NCI-H82 treated with DMSO at 0.1 percent for 48 hours (cell line): ENCODE measurements at regions not wholly inside any gene's neighbourhood (a gene's known extent, or its start where the extent isn't known, plus 50 kb on each side); places are given as distances from the start of the nearest gene placed in this dataset.

Source experiments
- DNase-seq: peaks from one replicate; lab custom pipeline; 2025; ENCODE audit not compliant: unreplicated experiment; lab: John Stamatoyannopoulos, UW

DNA sequence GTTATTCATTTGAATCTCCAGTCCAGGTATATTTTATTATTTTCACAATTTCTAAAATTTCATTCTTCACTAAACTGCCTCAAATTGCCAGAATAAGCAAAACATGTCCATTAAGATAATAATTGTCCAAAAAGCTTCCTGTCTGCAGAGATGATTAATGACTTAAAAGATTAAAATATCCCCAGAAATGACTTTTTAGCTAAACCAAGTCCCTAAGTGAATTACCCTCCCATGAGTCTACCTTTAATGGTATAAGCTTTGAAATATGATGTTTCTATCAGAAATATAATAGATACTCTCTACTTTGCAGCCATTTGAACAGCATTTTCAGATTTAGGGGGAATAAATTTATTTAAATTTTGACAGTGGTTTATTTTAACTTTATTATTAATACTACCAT, 289.2 kb upstream of the EMCN start:
- no peak for DNase-seq

DNA sequence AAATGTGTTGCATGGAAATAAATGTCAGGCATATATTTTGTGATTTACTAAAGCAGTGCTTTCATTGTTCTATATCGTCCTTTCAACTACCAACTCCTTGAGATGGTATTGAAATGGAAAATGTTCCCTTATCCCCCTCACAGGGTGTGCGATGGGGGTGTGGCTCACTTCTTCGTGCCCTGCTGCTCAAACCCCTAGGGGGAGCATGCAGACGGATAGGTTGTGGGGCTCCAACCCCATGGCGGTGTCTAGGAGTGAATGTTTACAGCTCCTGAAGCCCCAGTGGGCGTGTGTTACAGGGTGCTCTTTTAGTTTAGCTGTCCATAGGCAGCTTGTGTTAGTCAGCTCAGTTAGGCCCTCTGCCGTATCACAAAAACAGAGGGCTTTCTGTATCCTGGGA, 287.7 kb upstream of the EMCN start:
- no peak for DNase-seq

GRCh38 chr4:100804576-100805360, 286.9 kb upstream of the EMCN start:
- no peak for DNase-seq

DNA sequence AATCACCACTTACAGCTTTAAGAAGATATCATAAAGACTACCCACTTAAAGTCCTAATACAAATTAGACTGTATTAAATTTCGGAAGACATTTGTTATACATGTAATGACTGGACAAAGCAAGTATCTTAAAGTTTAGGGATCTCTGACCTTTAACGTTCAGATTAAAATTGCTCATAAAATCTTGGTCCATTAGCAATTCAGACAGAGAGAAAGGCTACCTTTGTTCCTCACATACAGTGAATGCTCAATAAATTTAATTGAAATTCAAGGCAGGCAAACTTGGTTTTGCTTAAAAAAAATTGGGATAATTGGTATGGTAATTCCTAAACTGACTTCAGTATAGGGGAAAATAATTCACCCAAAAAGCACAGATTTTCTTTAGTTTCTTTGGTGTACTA, 285.9 kb upstream of the EMCN start:
- DNase-seq, result no peak

GRCh38 chr4:100799761-100800539, 282.1 kb upstream of the EMCN start:
- no peak for DNase-seq

- no peak for DNase-seq
Observed at GRCh38 chr4:100797791-100798190, 280.0 kb upstream of the EMCN start.

- no peak for DNase-seq
Observed at GRCh38 chr4:100797356-100797755, 279.5 kb upstream of the EMCN start.

DNA sequence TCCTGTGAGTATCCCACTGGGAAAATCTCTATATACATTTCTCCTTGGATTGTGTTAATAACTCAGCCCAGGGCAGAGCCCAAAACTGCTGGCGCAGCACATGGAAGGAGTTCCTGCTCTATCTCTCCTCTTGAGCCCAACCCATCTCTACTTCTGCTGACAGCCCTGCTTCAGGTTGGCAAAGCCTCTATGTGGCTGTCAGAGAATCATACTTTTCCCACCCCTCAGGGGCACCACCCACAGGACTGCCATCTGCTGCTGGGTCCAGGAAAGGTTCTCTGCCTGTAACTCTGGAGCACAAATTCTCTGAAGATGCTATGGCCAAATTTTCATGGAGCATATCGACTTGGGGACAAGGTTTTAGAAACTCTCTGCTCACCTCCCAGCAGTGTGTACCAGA, 278.5 kb upstream of the EMCN start:
- no peak for DNase-seq

DNA sequence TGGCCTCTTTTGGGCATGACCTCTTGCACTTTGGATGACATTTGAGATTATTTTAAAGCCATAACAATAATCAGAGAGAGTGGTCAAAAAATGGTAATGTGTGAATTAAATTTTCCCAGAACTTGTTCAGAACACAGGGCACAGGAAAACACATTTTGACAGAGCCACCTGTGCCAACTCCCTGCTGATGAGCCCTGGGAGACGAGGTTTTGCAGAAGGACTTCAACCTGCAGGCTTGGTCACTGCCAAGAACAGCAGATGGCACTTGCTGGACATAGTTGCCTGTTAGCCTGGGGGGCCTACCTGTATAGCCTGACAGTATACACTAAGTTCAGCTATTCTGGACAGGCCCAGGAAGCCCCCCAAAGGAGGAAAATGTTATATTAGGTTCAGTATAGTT, 277.8 kb upstream of the EMCN start:
- no peak for DNase-seq

DNA sequence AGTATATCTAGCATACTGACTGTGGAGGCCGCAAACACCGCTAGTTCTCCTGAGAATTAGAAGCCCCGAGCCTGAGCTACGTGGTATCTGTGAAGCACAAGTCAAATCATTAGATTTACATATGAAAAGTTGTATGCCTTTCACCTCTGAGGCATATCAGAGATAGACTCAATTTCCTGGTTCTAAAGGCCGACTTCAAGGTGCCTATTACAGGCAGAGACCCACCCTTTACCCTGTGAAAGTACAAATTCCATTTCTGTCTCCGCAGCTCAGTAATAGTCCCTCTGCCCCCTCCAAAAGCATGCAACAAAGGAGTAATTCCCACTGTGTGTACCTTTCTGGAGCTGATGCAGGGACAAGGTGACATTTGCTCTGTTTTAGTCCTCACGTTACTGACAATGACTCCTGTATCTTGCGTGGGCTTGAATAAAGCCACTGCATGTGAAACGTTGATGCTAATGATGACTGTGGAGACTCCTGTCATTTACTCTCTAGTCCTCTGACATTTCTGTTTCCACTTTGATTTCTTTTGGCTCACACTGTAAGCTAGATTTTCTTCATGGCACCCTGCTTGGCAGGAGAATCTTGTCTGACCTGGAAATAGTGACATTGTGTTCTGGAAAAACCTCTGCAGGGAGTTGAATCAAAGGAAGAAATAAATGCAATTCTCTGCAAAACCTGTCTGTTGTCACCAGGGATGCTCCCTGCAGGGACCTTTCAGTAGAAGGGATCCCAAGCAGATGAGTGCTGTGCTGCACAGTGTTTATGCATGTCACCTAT, 273.2 kb upstream of the EMCN start:
- DNase-seq, result no peak

- no peak for DNase-seq
Observed at GRCh38 chr4:100789991-100790390, 272.2 kb upstream of the EMCN start.

- DNase-seq, result no peak
Observed at GRCh38 chr4:100786481-100786880, 268.7 kb upstream of the EMCN start.

DNA sequence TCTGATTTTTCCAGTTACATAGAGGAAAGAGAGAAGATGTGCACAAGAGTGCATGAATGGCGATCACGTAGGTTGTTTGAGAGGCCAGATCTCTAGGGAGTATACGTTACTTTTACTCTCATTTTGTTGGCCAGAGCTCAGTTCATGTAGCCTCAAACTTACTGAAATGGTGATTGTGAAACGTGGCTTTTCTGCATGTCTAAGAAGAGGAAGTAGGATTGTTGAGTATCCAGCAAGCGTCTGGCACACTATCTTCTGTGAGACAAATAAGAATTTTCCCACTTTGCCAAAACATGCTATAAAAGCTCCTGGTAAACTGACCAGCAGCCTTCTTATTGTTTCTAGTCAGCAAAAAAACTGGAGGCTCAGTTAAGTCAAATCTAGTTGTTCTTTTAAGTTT, 264.5 kb upstream of the EMCN start:
- no peak for DNase-seq

DNA sequence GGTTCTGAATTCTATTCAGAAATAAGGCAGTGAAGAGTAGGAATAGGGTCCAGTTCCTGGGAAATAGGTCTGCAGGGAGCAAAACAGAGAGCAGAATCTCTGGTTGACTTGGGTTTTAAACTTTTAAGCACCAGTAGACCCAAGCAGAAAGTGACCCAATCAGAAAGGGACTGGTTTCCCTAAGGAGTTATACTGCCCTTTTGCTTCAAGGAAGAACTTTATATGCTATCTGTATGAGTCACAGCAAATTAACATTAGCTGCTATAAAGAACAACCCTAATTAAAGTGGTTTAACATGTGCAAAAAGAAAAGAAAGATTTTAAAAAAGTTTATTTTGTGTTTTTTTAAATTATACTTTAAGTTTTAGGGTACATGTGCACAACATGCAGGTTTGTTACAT, 263.6 kb upstream of the EMCN start:
- DNase-seq, result no peak

GRCh38 chr4:100780126-100780525, 262.3 kb upstream of the EMCN start:
- no peak for DNase-seq

DNA sequence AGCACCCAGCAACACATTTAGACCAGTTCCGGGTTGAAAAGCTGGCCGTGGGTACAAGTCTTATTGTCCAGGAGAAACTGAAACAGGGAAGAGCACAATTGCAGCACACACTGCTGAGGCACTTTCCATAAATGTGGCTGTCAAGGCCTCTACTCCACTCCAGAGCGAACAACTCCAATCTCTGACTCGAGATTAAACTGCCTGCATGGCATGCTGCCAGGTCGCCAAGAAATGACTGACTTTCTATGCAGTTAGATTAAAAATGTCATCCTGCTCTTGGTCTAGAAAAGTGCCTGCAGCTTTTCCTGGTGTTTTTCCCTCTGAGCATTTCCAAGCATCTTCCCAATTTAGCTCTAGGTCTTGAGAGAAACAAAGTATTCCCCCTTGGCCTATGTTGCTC, 260.6 kb upstream of the EMCN start:
- no peak for DNase-seq

DNA sequence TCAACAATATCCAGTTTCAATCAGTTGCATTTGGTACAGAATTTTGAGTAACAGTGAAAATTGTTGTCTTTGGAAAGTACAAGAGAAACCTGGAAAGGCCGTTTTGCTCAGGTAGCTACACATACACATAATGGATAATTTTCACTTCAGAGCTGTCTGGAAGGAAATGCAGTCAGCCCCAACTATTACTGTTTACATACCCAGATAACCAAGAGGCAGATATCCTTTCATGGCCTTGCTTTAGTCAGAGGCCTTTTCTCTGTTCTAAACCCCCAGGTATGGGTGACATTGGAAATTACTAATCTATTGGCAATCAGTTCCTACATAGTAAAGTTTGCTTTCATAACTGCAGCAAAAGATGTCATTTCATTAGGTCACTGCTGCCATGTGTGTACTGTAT, 244.9 kb upstream of the EMCN start:
- no peak for DNase-seq

DNA sequence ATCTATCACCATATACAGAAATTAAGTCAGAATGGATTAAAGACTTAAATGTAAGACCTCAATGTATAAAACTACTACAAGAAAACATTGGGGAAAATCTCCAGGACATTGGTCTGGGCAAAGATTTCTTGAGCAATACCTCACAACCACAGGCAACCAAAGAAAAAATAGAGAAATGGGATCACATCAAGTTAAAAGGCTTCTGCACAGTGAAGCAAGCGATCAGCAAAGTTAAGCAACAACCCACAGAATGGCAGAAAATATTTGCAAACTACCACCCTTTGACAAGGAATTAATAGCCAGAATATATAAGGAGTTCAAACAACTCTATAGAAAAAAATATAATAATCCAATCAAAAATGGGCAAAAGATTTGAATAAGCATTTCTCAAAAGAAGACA, 236.9 kb upstream of the EMCN start:
- DNase-seq, result no peak

GRCh38 chr4:100746141-100746739, 228.4 kb upstream of the EMCN start:
- no peak for DNase-seq

- no peak for DNase-seq
Observed at GRCh38 chr4:100742045-100742444, 224.2 kb upstream of the EMCN start.

DNA sequence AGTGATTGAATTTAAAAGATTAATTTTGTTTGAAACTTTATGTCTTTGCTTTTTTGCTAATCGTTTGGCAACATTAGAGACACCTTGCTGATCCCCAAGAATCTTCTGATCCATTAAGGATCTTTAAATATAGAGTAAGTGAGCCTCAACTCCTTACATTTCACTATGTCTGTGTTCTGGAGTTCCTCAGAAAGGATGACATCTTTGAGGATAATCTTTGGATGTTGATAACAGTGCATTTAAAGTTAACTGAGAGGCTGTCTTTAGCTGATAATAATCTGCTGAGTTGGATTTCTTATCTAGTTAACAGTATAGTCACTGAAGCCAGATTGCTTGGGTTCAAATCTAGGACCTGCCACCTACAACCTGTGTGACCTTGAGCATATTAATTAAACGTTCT, 221.6 kb upstream of the EMCN start:
- no peak for DNase-seq
